Karpas-422 (cell line): ENCODE measurements at regions not wholly inside any gene's neighbourhood (a gene's known extent, or its start where the extent isn't known, plus 50 kb on each side); places are given as distances from the start of the nearest gene placed in this dataset.

ENCODE experiments used
- DNase-seq: peaks from one replicate; pipeline ENCODE4 v3.0.0-alpha.2; 2015
- H2AFZ ChIP-seq: fragments of 200-600 bp; sonication (generic); 2 replicates; pipeline ENCODE4 v1.6.1; 2014; ENCODE audit warnings: antibody characterized with exemption, low read length, mixed read lengths
- H3K27ac ChIP-seq: fragments of 200-600 bp; sonication (generic); 2 replicates; pipeline ENCODE4 v1.5.1; 2014; ENCODE audit warnings: mild to moderate bottlenecking, low read length, moderate library complexity
- H3K27me3 ChIP-seq: fragments of 200-600 bp; sonication (generic); 2 replicates; pipeline ENCODE4 v1.6.1; 2014; ENCODE audit warnings: low read length, mixed read lengths
- H3K36me3 ChIP-seq: fragments of 200-600 bp; sonication (generic); 2 replicates; pipeline ENCODE4 v1.6.1; 2014; ENCODE audit warnings: low read length, mixed read lengths; ENCODE audit not compliant: insufficient read depth
- H3K4me1 ChIP-seq: fragments of 200-600 bp; sonication (generic); 2 replicates; pipeline ENCODE4 v1.6.1; 2014; ENCODE audit warnings: mild to moderate bottlenecking, low read length, mixed read lengths
- H3K4me2 ChIP-seq: fragments of 200-600 bp; sonication (generic); 2 replicates; pipeline ENCODE4 v1.6.1; 2014; ENCODE audit warnings: low read length, low read depth, mild to moderate bottlenecking; ENCODE audit not compliant: poor library complexity, severe bottlenecking
- H3K4me3 ChIP-seq: fragments of 200-600 bp; sonication (generic); 2 replicates; pipeline ENCODE4 v1.5.1; 2014; ENCODE audit warnings: mild to moderate bottlenecking, antibody characterized with exemption, low read length, mixed read lengths
- H3K79me2 ChIP-seq: fragments of 200-600 bp; sonication (generic); 2 replicates; pipeline ENCODE4 v1.6.1; 2014; ENCODE audit warnings: mild to moderate bottlenecking, low read length, mixed read lengths
- H3K9ac ChIP-seq: fragments of 200-600 bp; sonication (generic); 2 replicates; pipeline ENCODE4 v1.6.0; 2014; ENCODE audit warnings: low read length
- H3K9me2 ChIP-seq: fragments of 200-600 bp; sonication (generic), shearing (Covaris generic); replicated peaks from 2 replicates; pipeline ENCODE4 v1.6.0; 2014; ENCODE audit warnings: mild to moderate bottlenecking, low read length, moderate library complexity; ENCODE audit not compliant: insufficient read depth
- H3K9me3 ChIP-seq: fragments of 300-700, 200-600 bp; sonication (generic); 2 replicates; pipeline ENCODE4 v1.6.1; 2014; ENCODE audit warnings: low read length, mixed read lengths
- H4K20me1 ChIP-seq: fragments of 200-600 bp; sonication (generic); 2 replicates; pipeline ENCODE4 v1.6.1; 2014; ENCODE audit warnings: mild to moderate bottlenecking, antibody characterized with exemption, low read length, low read depth; ENCODE audit not compliant: insufficient read depth

DNA sequence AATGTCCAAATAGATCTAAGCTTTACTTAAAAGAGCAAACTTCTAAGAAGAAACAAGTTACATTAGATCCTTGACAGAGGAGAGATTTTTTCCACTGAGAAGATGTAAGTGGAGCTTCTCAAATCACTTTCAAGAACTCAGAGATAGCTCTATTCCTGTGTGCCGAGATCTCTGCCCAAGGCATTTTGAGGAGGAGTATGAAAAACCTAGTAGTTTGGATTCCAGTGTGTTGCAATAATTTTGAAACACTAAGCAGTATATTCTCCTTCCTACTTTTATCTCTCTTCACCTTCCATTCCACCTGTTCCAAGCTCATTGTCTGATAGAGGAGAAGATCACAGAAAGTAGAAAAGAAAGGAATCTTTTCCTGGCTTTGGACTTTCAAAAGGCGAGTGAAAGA lies 192.0 kb upstream of the TANK start:
- DNase-seq, result no peak
- Histone ChIP-seq H3K9me2 (no peaks in the 10 kb centered on the region), H3K79me2 (no peaks in the 10 kb centered on the region), H2AFZ (no peak overlapping the region), H3K27ac (no peak overlapping the region), H3K4me2 (no peak overlapping the region), H3K4me3 (no peak overlapping the region), H4K20me1 (no peaks in the 10 kb centered on the region), H3K9ac (no peak overlapping the region), H3K36me3 (no peaks in the 10 kb centered on the region), H3K9me3 (no peaks in the 10 kb centered on the region), H3K4me1 (no peaks in the 10 kb centered on the region), H3K27me3 (no peaks in the 10 kb centered on the region)

DNA sequence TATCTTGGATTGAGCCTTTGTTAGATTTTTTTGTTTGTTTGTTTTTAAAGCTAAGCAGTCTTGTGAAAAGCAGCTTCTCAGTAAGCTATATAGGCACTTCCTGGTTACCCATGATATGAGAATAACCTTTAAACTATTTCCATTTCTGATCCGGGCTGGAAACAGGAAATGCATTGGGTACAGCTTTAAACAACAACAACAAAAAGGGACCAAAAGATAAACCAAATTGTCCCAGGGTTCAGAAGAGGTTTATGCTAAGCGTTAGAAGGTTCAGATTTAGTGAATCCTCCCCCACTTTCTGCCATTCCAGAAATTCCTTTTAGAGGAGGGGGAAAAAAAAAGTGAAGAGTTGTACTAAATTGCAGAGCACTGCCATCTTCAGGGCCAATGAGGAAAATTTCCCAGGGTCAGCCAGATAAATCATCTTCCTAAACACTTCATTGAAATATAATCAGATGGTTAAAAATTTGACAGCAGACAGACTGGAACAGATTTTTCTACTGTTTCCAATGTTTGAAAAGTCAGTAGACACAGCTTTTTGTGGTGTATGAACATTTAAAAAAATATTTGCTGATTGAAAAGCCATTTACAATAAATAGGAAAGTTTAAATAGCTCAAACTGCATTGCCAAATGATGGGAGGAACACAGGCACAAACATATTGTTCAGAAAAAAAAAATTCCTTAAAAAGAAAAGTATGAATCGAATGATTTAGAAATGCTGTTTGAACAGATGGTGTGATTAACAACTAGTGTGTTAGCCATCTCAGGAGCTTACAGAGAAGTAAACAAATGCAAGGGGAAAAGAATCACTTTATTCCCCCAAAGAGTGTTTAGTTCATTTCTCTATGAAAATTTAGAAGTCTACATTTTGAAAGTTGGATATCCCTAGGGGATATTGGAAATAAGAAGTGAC lies 189.9 kb upstream of the TANK start:
- Histone ChIP-seq H3K36me3 (no peaks in the 10 kb centered on the region), H3K4me2 (no peak overlapping the region), H3K9me2 (no peaks in the 10 kb centered on the region), H2AFZ (no peak overlapping the region), H3K27me3 (no peaks in the 10 kb centered on the region), H3K27ac (no peak overlapping the region), H3K9me3 (no peaks in the 10 kb centered on the region), H3K79me2 (no peaks in the 10 kb centered on the region), H3K4me1 (no peaks in the 10 kb centered on the region), H3K4me3 (no peak overlapping the region), H3K9ac (no peak overlapping the region), H4K20me1 (no peaks in the 10 kb centered on the region)
- DNase-seq, result peak; percentile 49

DNA sequence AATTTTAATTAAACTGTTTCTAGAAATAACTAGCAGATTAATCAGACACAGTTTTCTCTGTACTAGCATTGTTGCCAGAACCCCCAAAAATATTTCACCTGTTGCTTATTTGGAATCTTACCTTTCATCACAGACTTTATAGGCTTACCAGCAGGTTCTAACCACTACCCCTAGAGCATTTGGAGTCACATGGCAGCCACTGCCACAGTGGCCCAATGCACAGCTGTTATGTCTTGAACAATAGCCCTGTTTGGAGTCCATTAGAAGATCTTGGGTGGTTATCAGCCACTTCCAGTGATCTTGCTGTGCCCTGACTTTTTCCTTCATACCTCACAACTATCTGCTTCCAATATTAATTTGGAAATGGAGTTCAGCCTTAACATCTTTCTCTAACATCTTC lies 186.2 kb upstream of the TANK start:
- H3K9me3 ChIP-seq, result no peaks in the 10 kb centered on the region
- no peak for DNase-seq
- no peaks in the 10 kb centered on the region for H3K9me2 ChIP-seq
- no peak overlapping the region for H3K4me2 ChIP-seq
- no peak overlapping the region for H3K27ac ChIP-seq
- no peaks in the 10 kb centered on the region for H3K36me3 ChIP-seq
- no peaks in the 10 kb centered on the region for H3K79me2 ChIP-seq
- H3K9ac ChIP-seq, result no peak overlapping the region
- no peaks in the 10 kb centered on the region for H4K20me1 ChIP-seq
- H3K27me3 ChIP-seq, result no peaks in the 10 kb centered on the region
- H3K4me1 ChIP-seq, result no peaks in the 10 kb centered on the region
- H3K4me3 ChIP-seq, result no peak overlapping the region
- no peak overlapping the region for H2AFZ ChIP-seq

DNA sequence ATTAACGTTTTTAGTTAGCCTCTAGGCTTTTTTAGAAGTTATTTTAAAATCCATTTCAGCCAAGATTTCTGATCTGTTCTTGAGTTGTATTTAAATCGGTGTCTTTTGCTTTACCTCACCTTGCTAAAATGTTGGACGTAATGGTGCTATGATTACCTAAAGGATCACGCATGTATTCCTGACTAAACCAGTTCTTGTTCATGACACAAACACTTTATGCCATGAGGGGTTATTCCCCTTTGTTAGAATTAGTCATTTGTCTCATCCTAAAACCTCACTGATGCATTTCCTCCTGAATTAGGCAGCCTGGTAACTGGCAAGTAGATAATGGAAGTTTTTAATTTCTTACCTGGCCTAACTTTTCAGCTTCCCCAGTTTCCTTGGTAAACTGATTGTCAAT lies 185.4 kb upstream of the TANK start:
- DNase-seq, result no peak
- no peak overlapping the region for H3K4me2 ChIP-seq
- H3K36me3 ChIP-seq, result no peaks in the 10 kb centered on the region
- H3K9ac ChIP-seq, result no peak overlapping the region
- H3K4me1 ChIP-seq, result no peaks in the 10 kb centered on the region
- H3K27ac ChIP-seq, result no peak overlapping the region
- H3K79me2 ChIP-seq, result no peaks in the 10 kb centered on the region
- no peak overlapping the region for H2AFZ ChIP-seq
- no peaks in the 10 kb centered on the region for H3K9me3 ChIP-seq
- H4K20me1 ChIP-seq, result no peaks in the 10 kb centered on the region
- H3K27me3 ChIP-seq, result no peaks in the 10 kb centered on the region
- no peak overlapping the region for H3K4me3 ChIP-seq
- no peaks in the 10 kb centered on the region for H3K9me2 ChIP-seq

DNA sequence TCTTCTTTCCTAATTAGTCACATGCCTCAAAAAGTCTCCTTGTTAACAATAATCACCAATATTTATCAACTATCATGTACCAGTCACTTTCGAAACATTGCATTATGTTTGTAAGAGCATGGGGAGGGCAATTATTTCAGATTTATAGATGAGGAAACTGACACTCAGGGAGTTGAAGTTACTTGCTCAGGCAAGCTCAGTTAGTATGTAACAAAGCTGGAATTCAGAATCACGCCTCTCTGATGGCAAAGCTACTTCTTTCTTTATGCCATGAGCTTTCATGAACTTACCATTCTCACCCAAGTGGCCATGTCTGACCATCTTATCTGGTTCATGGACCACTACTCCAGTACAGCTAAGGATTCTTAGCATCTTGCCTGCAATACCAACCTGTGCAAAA lies 183.4 kb upstream of the TANK start:
- DNase-seq, result no peak
- Histone ChIP-seq H3K79me2 (no peaks in the 10 kb centered on the region), H3K27ac (no peak overlapping the region), H3K4me1 (no peaks in the 10 kb centered on the region), H4K20me1 (no peaks in the 10 kb centered on the region), H3K9me2 (no peaks in the 10 kb centered on the region), H2AFZ (no peak overlapping the region), H3K9ac (no peak overlapping the region), H3K9me3 (no peaks in the 10 kb centered on the region), H3K27me3 (no peaks in the 10 kb centered on the region), H3K36me3 (no peaks in the 10 kb centered on the region), H3K4me3 (no peak overlapping the region), H3K4me2 (no peak overlapping the region)

DNA sequence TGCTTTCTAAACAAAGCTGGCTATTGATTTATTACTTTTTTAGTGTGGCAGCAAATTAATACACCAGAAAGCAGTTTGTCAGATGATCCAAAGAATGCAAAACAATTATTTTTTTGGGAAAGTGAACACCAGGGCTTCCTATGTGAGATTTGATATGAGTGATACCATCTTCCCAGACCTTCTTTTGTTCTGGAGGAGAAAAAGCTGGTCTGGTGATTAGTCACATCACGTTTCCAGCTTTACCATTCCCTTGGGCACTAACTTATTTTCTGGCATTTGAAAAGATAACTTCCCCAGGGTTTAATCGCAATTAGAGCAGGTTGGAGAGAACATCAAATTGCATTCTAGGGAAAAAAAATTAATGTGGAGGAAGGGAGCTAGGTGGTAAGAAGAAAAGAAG lies 182.9 kb upstream of the TANK start:
- H3K4me1 ChIP-seq, result no peaks in the 10 kb centered on the region
- no peaks in the 10 kb centered on the region for H3K36me3 ChIP-seq
- H3K9me3 ChIP-seq, result no peaks in the 10 kb centered on the region
- no peaks in the 10 kb centered on the region for H3K9me2 ChIP-seq
- no peak overlapping the region for H3K4me2 ChIP-seq
- H3K79me2 ChIP-seq, result no peaks in the 10 kb centered on the region
- H2AFZ ChIP-seq, result no peak overlapping the region
- H3K27me3 ChIP-seq, result no peaks in the 10 kb centered on the region
- no peak overlapping the region for H3K27ac ChIP-seq
- H4K20me1 ChIP-seq, result no peaks in the 10 kb centered on the region
- H3K4me3 ChIP-seq, result no peak overlapping the region
- no peak for DNase-seq
- H3K9ac ChIP-seq, result no peak overlapping the region

DNA sequence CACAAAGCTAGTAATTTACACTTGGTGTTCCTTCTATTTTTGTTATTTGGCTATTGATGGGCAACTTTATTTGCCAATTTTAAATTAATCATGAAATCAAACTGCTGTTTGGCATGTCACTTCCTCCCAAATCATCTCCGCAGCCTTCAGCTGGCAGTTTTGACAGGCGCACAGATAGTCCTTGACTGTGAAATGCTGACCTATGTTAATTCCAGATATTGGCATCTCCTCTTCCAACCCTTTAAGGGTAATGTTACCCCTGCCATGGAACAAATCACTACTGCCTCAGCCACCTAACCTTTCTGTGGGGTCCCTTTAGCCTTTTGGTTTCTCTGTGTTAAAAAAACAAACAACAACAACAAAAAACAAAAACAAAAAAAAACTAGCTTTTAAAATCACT lies 182.4 kb upstream of the TANK start:
- Histone ChIP-seq H3K9me3 (no peaks in the 10 kb centered on the region), H3K27ac (no peak overlapping the region), H3K4me2 (no peak overlapping the region), H3K36me3 (no peaks in the 10 kb centered on the region), H2AFZ (no peak overlapping the region), H3K4me3 (no peak overlapping the region), H3K27me3 (no peaks in the 10 kb centered on the region), H3K9ac (no peak overlapping the region), H4K20me1 (no peaks in the 10 kb centered on the region), H3K79me2 (no peaks in the 10 kb centered on the region), H3K4me1 (no peaks in the 10 kb centered on the region), H3K9me2 (no peaks in the 10 kb centered on the region)
- no peak for DNase-seq

DNA sequence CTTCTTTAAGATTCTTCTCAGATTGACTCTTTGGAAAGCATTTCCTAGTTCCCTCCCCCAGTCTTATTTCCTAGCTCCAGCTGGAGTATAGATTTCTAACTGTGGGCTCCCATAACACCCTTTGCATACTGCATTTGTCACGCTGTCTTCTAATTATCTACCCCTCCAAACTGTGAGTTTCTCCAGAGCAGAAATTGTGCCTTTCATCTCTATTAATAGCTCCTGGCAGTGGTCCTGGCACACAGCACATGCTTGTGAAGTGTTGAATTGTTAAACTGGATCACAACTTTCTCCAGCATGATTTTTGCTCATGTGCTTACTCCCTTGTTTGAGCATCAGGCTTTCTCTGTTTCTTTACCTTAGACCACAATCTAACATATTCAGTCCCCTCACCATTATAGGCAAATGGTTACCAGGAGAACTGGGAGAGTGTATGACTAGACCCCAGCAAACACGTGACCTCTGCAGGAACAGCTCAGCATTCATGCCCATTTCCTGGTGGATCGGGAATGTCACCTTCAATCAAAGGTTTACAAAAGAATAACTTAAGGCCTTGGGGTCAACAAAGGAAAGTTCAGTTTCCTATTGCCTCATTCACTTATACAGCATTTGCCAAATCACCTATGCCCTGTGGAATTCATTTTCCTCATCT lies 175.7 kb upstream of the TANK start:
- H4K20me1 ChIP-seq, result no peaks in the 10 kb centered on the region

More for the DNA sequence above, 175.7 kb upstream of the TANK start:
- Histone ChIP-seq H3K9me2 (no peaks in the 10 kb centered on the region), H3K4me2 (no peak overlapping the region), H3K27me3 (peaks cover 5% of the 10 kb centered on the region), H3K27ac (no peak overlapping the region), H3K9ac (no peak overlapping the region), H3K79me2 (no peaks in the 10 kb centered on the region), H3K36me3 (no peaks in the 10 kb centered on the region), H2AFZ (no peak overlapping the region), H3K9me3 (no peaks in the 10 kb centered on the region), H3K4me1 (no peaks in the 10 kb centered on the region), H3K4me3 (no peak overlapping the region)
- DNase-seq, result peak; percentile 34
